Kidney (tissue), 13 donors: ENCODE measurements at regions not wholly inside any gene's neighbourhood (a gene's known extent, or its start where the extent isn't known, plus 50 kb on each side); places are given as distances from the start of the nearest gene placed in this dataset.
"Not testable (repeated sequence)": the region's sequence is repeated elsewhere in the genome, so short reads cannot be mapped to it uniquely, and the experiment has no call there.

ENCODE experiments used
- DNase-seq, 5 donors: peaks; one replicate each; pipeline ENCODE4 v3.0.0-alpha.2; 2013 to 2020
- FAIRE-seq: peaks from 2 replicates; lab custom pipeline; 2012; peaks lifted over from hg19 to GRCh38; lab: Jason Lieb, UNC
- H3K27ac ChIP-seq, 2 donors: one replicate each; pipeline ENCODE4 v1.7.0; 2013; ENCODE audit warnings: low read depth in 2 of 2, low read length in 2 of 2, inconsistent platforms in 1 of 2
- H3K27me3 ChIP-seq: one replicate; pipeline ENCODE4 v1.7.1; 2013; ENCODE audit warnings: low read length, inconsistent platforms; ENCODE audit not compliant: control insufficient read depth, insufficient read depth
- H3K36me3 ChIP-seq, 3 donors: one replicate each; pipeline versions ENCODE4 v1.7.0 to v1.7.1; 2013; ENCODE audit warnings: low read length in 3 of 3, control low read depth in 1 of 3, inconsistent platforms in 1 of 3; ENCODE audit not compliant: insufficient read depth in 3 of 3, control insufficient read depth in 2 of 3
- H3K4me1 ChIP-seq, 3 donors: one replicate each; pipeline versions ENCODE4 v1.7.0 to v1.7.1; 2013; ENCODE audit warnings: low read length in 3 of 3, inconsistent platforms in 1 of 3, low read depth in 1 of 3; ENCODE audit not compliant: control insufficient read depth in 2 of 3, insufficient read depth in 2 of 3
- H3K4me3 ChIP-seq, 3 donors: one replicate each; pipeline versions ENCODE4 v1.7.0 to v1.8.1; 2013; ENCODE audit warnings: low read length in 3 of 3, control low read depth in 1 of 3, inconsistent platforms in 1 of 3
- H3K9ac ChIP-seq, 3 donors: one replicate each; pipeline versions ENCODE4 v1.7.0 to v1.7.1; 2013; ENCODE audit warnings: low read length in 3 of 3, control low read depth in 1 of 3, inconsistent platforms in 1 of 3
- H3K9me3 ChIP-seq, 3 donors: one replicate each; pipeline versions ENCODE4 v1.7.0 to v1.7.1; 2013; ENCODE audit warnings: low read length in 3 of 3, control low read depth in 1 of 3, inconsistent platforms in 1 of 3; ENCODE audit not compliant: control insufficient read depth in 2 of 3, insufficient read depth in 1 of 3
- intact Hi-C: fragments of 100-400 bp; cut with DNase I; formaldehyde crosslinking; loops from one replicate; pipeline ENCODE4 v1.11.1; 2022
- TF ChIP-seq, protein P1 (sequence below): IDR thresholded peaks from 3 replicates; pipeline ENCODE4 v1.5.1; 2012; ENCODE audit warnings: mild to moderate bottlenecking, moderate library complexity, borderline replicate concordance; ENCODE audit not compliant: insufficient read depth; ENCODE audit errors: extremely low read depth
- donor health status: control.
- donor health status: control.
- donor health status: control.
- donor health status: control.
- donor health status: control.
- donor health status: DM: yes; HTN: yes; CAD: no.
- donor health status: Normal renal cell carcinoma (clear cell type).

DNA sequence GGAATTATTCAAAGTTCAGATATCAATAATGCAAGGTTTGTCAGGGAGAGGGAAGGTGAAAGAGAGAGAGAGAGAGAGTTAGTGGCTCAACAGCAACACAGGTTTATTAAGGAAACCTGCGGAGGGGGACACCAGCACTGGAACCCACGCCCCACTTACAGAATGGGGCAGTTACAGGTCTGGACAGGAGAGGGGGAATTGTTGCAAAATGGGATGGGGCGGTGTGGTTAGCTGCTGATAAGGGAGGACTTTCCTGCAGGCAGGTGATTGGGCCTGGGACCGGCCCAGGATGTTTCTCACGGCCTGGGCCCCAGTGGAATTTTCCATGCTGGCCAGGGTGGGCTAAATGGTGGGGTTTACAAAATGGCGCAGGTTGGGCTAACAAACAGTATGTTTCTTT lies 278.2 kb upstream of the SLC16A7 start:
- FAIRE-seq (no peak), DNase-seq (no peak)
- intact Hi-C loops: no loop called here
- Histone ChIP-seq H3K27ac (no peak overlapping the region), H3K9me3 (no peaks in the 10 kb centered on the region), H3K27me3 (no peaks in the 10 kb centered on the region), H3K36me3 (no peaks in the 10 kb centered on the region), H3K4me3 (no peak overlapping the region), H3K4me1 (no peaks in the 10 kb centered on the region), H3K9ac (no peak overlapping the region)
- TF ChIP-seq, protein P1, sequence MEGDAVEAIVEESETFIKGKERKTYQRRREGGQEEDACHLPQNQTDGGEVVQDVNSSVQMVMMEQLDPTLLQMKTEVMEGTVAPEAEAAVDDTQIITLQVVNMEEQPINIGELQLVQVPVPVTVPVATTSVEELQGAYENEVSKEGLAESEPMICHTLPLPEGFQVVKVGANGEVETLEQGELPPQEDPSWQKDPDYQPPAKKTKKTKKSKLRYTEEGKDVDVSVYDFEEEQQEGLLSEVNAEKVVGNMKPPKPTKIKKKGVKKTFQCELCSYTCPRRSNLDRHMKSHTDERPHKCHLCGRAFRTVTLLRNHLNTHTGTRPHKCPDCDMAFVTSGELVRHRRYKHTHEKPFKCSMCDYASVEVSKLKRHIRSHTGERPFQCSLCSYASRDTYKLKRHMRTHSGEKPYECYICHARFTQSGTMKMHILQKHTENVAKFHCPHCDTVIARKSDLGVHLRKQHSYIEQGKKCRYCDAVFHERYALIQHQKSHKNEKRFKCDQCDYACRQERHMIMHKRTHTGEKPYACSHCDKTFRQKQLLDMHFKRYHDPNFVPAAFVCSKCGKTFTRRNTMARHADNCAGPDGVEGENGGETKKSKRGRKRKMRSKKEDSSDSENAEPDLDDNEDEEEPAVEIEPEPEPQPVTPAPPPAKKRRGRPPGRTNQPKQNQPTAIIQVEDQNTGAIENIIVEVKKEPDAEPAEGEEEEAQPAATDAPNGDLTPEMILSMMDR: no peak

- no peak overlapping the region for H3K9ac ChIP-seq
- DNase-seq (no peak), FAIRE-seq (no peak)
- H3K9me3 ChIP-seq: no peaks in the 10 kb centered on the region
- TF ChIP-seq, protein P1: no peak
- intact Hi-C loops: no loop called here
- H3K27me3 ChIP-seq: no peaks in the 10 kb centered on the region
- H3K36me3 ChIP-seq: no peaks in the 10 kb centered on the region
- H3K27ac ChIP-seq: no peak overlapping the region
- H3K4me3 ChIP-seq: no peak overlapping the region
- no peaks in the 10 kb centered on the region for H3K4me1 ChIP-seq
Measured at GRCh38 chr12:59316938-59317337, 278.9 kb upstream of the SLC16A7 start.

DNA sequence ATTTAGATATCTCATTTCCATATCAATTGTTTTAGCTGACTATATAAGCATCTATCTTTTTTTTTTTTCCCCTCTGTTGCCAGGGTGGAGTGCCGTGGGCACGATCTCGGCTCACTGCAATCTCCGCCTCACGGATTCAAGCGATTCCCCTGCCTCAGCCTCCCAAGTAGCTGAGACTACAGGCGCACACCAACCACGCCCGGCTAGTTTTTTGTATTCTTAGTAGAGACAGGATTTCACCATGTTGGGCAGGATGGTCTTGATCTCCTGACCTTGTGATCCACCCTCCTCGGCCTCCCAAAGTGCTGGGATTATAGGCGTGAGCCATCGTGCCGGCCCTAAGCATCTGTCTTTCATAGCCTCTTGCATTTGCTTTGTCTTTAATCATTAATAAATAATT lies 279.5 kb upstream of the SLC16A7 start:
- DNase-seq, H3K27me3 ChIP-seq: not testable (repeated sequence)

GRCh38 chr12:59314209-59314608 lies 281.6 kb upstream of the SLC16A7 start:
- Histone ChIP-seq H3K27ac (no peak overlapping the region), H3K4me1 (no peaks in the 10 kb centered on the region), H3K27me3 (no peaks in the 10 kb centered on the region), H3K9ac (no peak overlapping the region), H3K4me3 (no peak overlapping the region), H3K36me3 (no peaks in the 10 kb centered on the region), H3K9me3 (no peaks in the 10 kb centered on the region)
- intact Hi-C loops: no loop called here
- TF ChIP-seq, protein P1: no peak
- DNase-seq: no peak
- no peak for FAIRE-seq

More for the DNA sequence above, 279.5 kb upstream of the SLC16A7 start:
- H3K27ac ChIP-seq, H3K4me1 ChIP-seq, H3K9ac ChIP-seq, FAIRE-seq, intact Hi-C loops, H3K9me3 ChIP-seq, H3K4me3 ChIP-seq, H3K36me3 ChIP-seq: not testable (repeated sequence)
